T1000 (cell line): ENCODE measurements at regions not wholly inside any gene's neighbourhood (a gene's known extent, or its start where the extent isn't known, plus 50 kb on each side); places are given as distances from the start of the nearest gene placed in this dataset.

ENCODE experiments used
- DNase-seq: peaks from one replicate; lab custom pipeline; 2025; ENCODE audit warnings: mixed read lengths; lab: John Stamatoyannopoulos, UW

- no peak for DNase-seq
These were observed 55.8 kb upstream of the CDH6 start for GRCh38 chr5:31137676-31138075.

GRCh38 chr5:31135542-31135941 lies 57.9 kb upstream of the CDH6 start:
- DNase-seq, result no peak

GRCh38 chr5:31133488-31133887 lies 60.0 kb upstream of the CDH6 start:
- DNase-seq, result no peak

GRCh38 chr5:31131381-31131891 lies 62.0 kb upstream of the CDH6 start:
- no peak for DNase-seq

- DNase-seq, result no peak
These were observed 62.8 kb upstream of the CDH6 start for GRCh38 chr5:31130676-31131075.

- no peak for DNase-seq
These were observed 68.7 kb upstream of the CDH6 start for GRCh38 chr5:31124651-31125305.

- no peak for DNase-seq
These were observed 69.5 kb upstream of the CDH6 start for GRCh38 chr5:31124026-31124425.

GRCh38 chr5:31122998-31123951 lies 70.2 kb upstream of the CDH6 start:
- no peak for DNase-seq

GRCh38 chr5:31121224-31121623 lies 72.3 kb upstream of the CDH6 start:
- DNase-seq, result no peak

- no peak for DNase-seq
These were observed 72.9 kb upstream of the CDH6 start for GRCh38 chr5:31120642-31120948.

GRCh38 chr5:31119938-31120641 lies 73.4 kb upstream of the CDH6 start:
- no peak for DNase-seq

GRCh38 chr5:31116466-31117031 lies 76.9 kb upstream of the CDH6 start:
- DNase-seq, result no peak

- DNase-seq, result no peak
These were observed 78.7 kb upstream of the CDH6 start for GRCh38 chr5:31114817-31115216.

GRCh38 chr5:31113666-31114350 lies 79.7 kb upstream of the CDH6 start:
- no peak for DNase-seq

GRCh38 chr5:31113101-31113500 lies 80.4 kb upstream of the CDH6 start:
- no peak for DNase-seq

- DNase-seq, result no peak
These were observed 86.4 kb upstream of the CDH6 start for GRCh38 chr5:31107091-31107518.

GRCh38 chr5:31106691-31107090 lies 86.8 kb upstream of the CDH6 start:
- no peak for DNase-seq

GRCh38 chr5:31106278-31106677 lies 87.2 kb upstream of the CDH6 start:
- no peak for DNase-seq

- DNase-seq, result no peak
These were observed 88.7 kb upstream of the CDH6 start for GRCh38 chr5:31104775-31105174.

GRCh38 chr5:31100781-31101310 lies 92.6 kb upstream of the CDH6 start:
- DNase-seq, result no peak

- no peak for DNase-seq
These were observed 93.4 kb upstream of the CDH6 start for GRCh38 chr5:31100047-31100575.
